ENCODE measurements at regions not wholly inside any gene's neighbourhood (a gene's known extent, or its start where the extent isn't known, plus 50 kb on each side); places are given as distances from the start of the nearest gene placed in this dataset.

DNA sequence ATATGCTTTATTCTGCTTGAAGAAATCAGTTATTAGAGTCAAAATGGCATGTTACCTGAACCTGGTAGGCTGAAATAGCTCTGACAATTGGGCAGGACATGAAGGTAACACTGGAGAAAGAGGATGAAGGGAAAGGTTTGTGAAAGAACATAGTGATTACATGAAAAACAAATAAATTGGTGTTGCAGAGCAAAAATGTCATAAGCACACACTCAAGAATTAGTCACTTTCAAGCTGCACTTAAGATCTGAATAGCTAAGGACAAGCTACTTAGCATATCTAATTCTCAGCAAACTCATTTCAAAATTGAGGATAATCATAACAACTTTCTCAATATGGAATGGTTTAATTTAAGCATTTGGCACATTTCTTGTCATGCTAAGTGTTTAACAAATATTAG is 1398.0 kb upstream of the FLRT2 start:
- no peak for TF ChIP-seq POLR2AphosphoS5 (IDR thresholded peaks at IDR 0.05; ENCODE audit: low read depth, low read length)
- TF ChIP-seq REST (IDR thresholded peaks at IDR 0.05; ENCODE audit: insufficient read depth in 1 of 2, low read depth in 2 of 2, low read length in 2 of 2), result no peak
